Gastrocnemius medialis (tissue), 4 donors: ENCODE measurements at regions not wholly inside any gene's neighbourhood (a gene's known extent, or its start where the extent isn't known, plus 50 kb on each side); places are given as distances from the start of the nearest gene placed in this dataset.

Experiments used
- POLR2A ChIP-seq, 2 donors: fragments of 450-650 bp; IDR thresholded peaks; one replicate each; pipeline ENCODE4 v1.6.1; 2017; ENCODE audit warnings: antibody characterized with exemption in 2 of 2, mild to moderate bottlenecking in 2 of 2, moderate library complexity in 2 of 2
- TF ChIP-seq, protein P1 (sequence below), 5 experiments: fragments of 450-650 bp in 3 of 5; fragments of 200-600 bp in 2 of 5; sonication (generic) in 2 of 5; IDR thresholded peaks in 4 of 5; conservative IDR thresholded peaks in 1 of 5; 1 replicate in 4 of 5; 2 replicates in 1 of 5; pipeline ENCODE4 v1.5.1; 2016 to 2019; ENCODE audit warnings: antibody characterized with exemption in 5 of 5, mild to moderate bottlenecking in 3 of 5, moderate library complexity in 3 of 5

DNA sequence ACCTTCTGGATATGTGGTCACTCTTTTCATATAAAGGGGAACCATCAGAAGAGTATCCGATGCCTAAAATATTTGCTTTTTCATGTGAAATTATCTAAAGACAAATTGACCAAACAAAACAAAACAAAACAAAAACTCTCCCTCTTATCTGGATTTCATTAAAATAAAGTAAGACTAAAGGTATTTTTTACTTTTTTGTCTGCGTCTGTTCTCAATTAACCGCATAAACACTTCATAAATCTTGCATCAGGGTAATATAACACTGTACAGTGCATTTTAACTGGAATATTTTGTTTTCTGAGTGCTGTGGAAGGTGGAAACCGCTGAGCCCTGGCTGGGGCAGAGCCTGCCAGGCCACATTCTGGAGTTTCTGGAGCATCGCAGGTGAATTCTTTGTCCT lies 234.1 kb upstream of the ZFP64 start:
- no peak for TF ChIP-seq POLR2A (IDR thresholded peaks at IDR 0.05)
- TF ChIP-seq, protein P1, sequence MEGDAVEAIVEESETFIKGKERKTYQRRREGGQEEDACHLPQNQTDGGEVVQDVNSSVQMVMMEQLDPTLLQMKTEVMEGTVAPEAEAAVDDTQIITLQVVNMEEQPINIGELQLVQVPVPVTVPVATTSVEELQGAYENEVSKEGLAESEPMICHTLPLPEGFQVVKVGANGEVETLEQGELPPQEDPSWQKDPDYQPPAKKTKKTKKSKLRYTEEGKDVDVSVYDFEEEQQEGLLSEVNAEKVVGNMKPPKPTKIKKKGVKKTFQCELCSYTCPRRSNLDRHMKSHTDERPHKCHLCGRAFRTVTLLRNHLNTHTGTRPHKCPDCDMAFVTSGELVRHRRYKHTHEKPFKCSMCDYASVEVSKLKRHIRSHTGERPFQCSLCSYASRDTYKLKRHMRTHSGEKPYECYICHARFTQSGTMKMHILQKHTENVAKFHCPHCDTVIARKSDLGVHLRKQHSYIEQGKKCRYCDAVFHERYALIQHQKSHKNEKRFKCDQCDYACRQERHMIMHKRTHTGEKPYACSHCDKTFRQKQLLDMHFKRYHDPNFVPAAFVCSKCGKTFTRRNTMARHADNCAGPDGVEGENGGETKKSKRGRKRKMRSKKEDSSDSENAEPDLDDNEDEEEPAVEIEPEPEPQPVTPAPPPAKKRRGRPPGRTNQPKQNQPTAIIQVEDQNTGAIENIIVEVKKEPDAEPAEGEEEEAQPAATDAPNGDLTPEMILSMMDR (IDR thresholded peaks at IDR 0.05 in 4 of 5, conservative IDR thresholded peaks at IDR 0.05 in 1 of 5), result no peak
